HCT116 (cell line): ENCODE measurements at regions not wholly inside any gene's neighbourhood (a gene's known extent, or its start where the extent isn't known, plus 50 kb on each side); places are given as distances from the start of the nearest gene placed in this dataset.

Source experiments
- ATAC-seq: fragments of 200-7000 bp; cut with Tn5 transposase; 2 replicates; pipeline ENCODE4 v1.9.1; 2020; ENCODE audit warnings: mild to moderate bottlenecking, moderate library complexity
- BruUV-seq: library from RNA; stranded (reverse); fragments of 400-500 nt; replicated peaks from 2 replicates; lab custom pipeline; 2021; lab: Mats Ljungman, UMichigan
- CTCF ChIA-PET: fragments of 300-600 bp; sonication (Branson Sonifier 250); formaldehyde crosslinking; loops from one replicate; lab custom pipeline; 2021; ENCODE audit warnings: antibody characterized with exemption; lab: Charles Lee
- POLR2A ChIA-PET: fragments of 300-600, 350-600 bp; sonication (Branson Sonifier 250); formaldehyde crosslinking; loops from one replicate; lab custom pipeline; 2021; ENCODE audit warnings: antibody characterized with exemption; lab: Charles Lee
- RAD21 ChIA-PET, 2 experiments: fragments of 300-600 bp; sonication (Branson Sonifier 250); formaldehyde crosslinking; loops; one replicate each; lab custom pipeline; 2023; ENCODE audit warnings: low total read pairs in 2 of 2; ENCODE audit not compliant: uncharacterized antibody in 2 of 2, unreplicated experiment in 2 of 2, low non-redundant PET in 1 of 2; lab: Charles Lee
- DNase-seq: peaks from one replicate; pipeline ENCODE4 v3.0.0-alpha.2; 2010; ENCODE audit warnings: low read depth, low spot score
- H2AFZ ChIP-seq: fragments of 200-600 bp; shearing (Covaris generic), sonication (generic); 2 replicates; pipeline ENCODE4 v1.6.1; 2017; ENCODE audit warnings: low read depth, mixed run types, mixed read lengths, antibody characterized with exemption, low read length; ENCODE audit not compliant: poor library complexity, severe bottlenecking
- H3K27ac ChIP-seq: 2 replicates; pipeline ENCODE4 v1.5.1; 2012; ENCODE audit warnings: low read depth, low read length
- H3K27me3 ChIP-seq: fragments of 200-600 bp; sonication (generic); 2 replicates; pipeline ENCODE4 v1.6.1; 2016; ENCODE audit warnings: mixed run types, low read length, mixed read lengths; ENCODE audit not compliant: insufficient read depth
- H3K36me3 ChIP-seq, 2 experiments: fragments of 200-500 bp in 1 of 2; fragments of 200-600 bp in 1 of 2; sonication (Bioruptor generic) in 1 of 2; sonication (generic) in 1 of 2; 2 replicates each; pipeline versions ENCODE4 v1.5.1 to v1.6.1; 2014 to 2016; ENCODE audit warnings: low read length in 2 of 2, inconsistent platforms in 1 of 2, mixed read lengths in 1 of 2, mixed run types in 1 of 2; ENCODE audit not compliant: insufficient read depth in 2 of 2, control insufficient read depth in 1 of 2
- H3K4me1 ChIP-seq, 2 experiments: fragments of 200-600 bp in 1 of 2; sonication (generic) in 1 of 2; 2 replicates each; pipeline versions ENCODE4 v1.5.1 to v1.6.1; 2012 to 2017; ENCODE audit warnings: low read length in 2 of 2, inconsistent platforms in 1 of 2, mild to moderate bottlenecking in 1 of 2, mixed read lengths in 1 of 2, mixed run types in 1 of 2, moderate library complexity in 1 of 2; ENCODE audit not compliant: insufficient read depth in 2 of 2, control insufficient read depth in 1 of 2
- H3K4me2 ChIP-seq: fragments of 200-600 bp; sonication (generic); 2 replicates; pipeline ENCODE4 v1.6.1; 2017; ENCODE audit warnings: mixed run types, low read length, mixed read lengths
- H3K4me3 ChIP-seq, 2 experiments: fragments of 200-600 bp in 1 of 2; sonication (generic) in 1 of 2; replicated peaks in 1 of 2; 2 replicates each; pipeline ENCODE4 v1.5.1; 2011 to 2016; ENCODE audit warnings: low read length in 2 of 2, control low read depth in 1 of 2, low read depth in 1 of 2, mild to moderate bottlenecking in 1 of 2, mixed read lengths in 1 of 2, mixed run types in 1 of 2
- H3K79me2 ChIP-seq: fragments of 200-600 bp; sonication (generic); 2 replicates; pipeline ENCODE4 v1.6.1; 2017; ENCODE audit warnings: mild to moderate bottlenecking, mixed run types, low read length, moderate library complexity, mixed read lengths; ENCODE audit not compliant: insufficient read depth
- H3K9ac ChIP-seq: fragments of 200-600 bp; sonication (generic); 2 replicates; pipeline ENCODE4 v1.6.1; 2016; ENCODE audit warnings: low read length, mixed read lengths
- H3K9me2 ChIP-seq: fragments of 200-600 bp; sonication (generic), shearing (Covaris generic); 2 replicates; pipeline ENCODE4 v1.6.1; 2017; ENCODE audit warnings: mixed run types, mild to moderate bottlenecking, moderate library complexity; ENCODE audit not compliant: insufficient read depth
- H3K9me3 ChIP-seq, 2 experiments: fragments of 200-500 bp in 1 of 2; fragments of 200-600 bp in 1 of 2; sonication (Bioruptor generic) in 1 of 2; sonication (generic) in 1 of 2; 2 replicates each; pipeline ENCODE4 v1.6.1; 2014 to 2017; ENCODE audit warnings: low read length in 2 of 2, mixed read lengths in 2 of 2, inconsistent platforms in 1 of 2, low read depth in 1 of 2, mild to moderate bottlenecking in 1 of 2, mixed run types in 1 of 2, moderate library complexity in 1 of 2; ENCODE audit not compliant: control insufficient read depth in 1 of 2, insufficient read depth in 1 of 2
- H4K20me1 ChIP-seq: fragments of 200-600 bp; sonication (generic), shearing (Covaris generic); 2 replicates; pipeline ENCODE4 v1.6.1; 2017; ENCODE audit warnings: mixed run types, mild to moderate bottlenecking, moderate library complexity; ENCODE audit not compliant: insufficient read depth
- CBX3 ChIP-seq: IDR thresholded peaks from 2 replicates; pipeline ENCODE4 v1.6.1; 2012; ENCODE audit warnings: low read depth
- CEBPB ChIP-seq: IDR thresholded peaks from 2 replicates; pipeline ENCODE4 v1.6.1; 2012; ENCODE audit warnings: low read depth
- EZH2 ChIP-seq: fragments of 200-600 bp; sonication (generic); IDR thresholded peaks from 2 replicates; pipeline ENCODE4 v1.6.1; 2017; ENCODE audit warnings: antibody characterized with exemption, mixed run types
- FOSL1 ChIP-seq: IDR thresholded peaks from 2 replicates; pipeline ENCODE4 v1.6.1; 2012; ENCODE audit warnings: low read depth
- JUND ChIP-seq: IDR thresholded peaks from 2 replicates; pipeline ENCODE4 v1.6.1; 2012
- MAX ChIP-seq: IDR thresholded peaks from 2 replicates; pipeline ENCODE4 v1.6.1; 2012
- POLR2A ChIP-seq: IDR thresholded peaks from 2 replicates; pipeline ENCODE4 v1.7.0; 2011; ENCODE audit warnings: borderline replicate concordance; ENCODE audit not compliant: insufficient read depth, insufficient read length; ENCODE audit errors: extremely low read depth
- REST ChIP-seq: IDR thresholded peaks from 2 replicates; pipeline ENCODE4 v1.6.1; 2012; ENCODE audit warnings: low read depth
- SIN3A ChIP-seq: IDR thresholded peaks from 2 replicates; pipeline ENCODE4 v1.6.1; 2012; ENCODE audit warnings: low read depth
- SP1 ChIP-seq: IDR thresholded peaks from 2 replicates; pipeline ENCODE4 v1.6.1; 2012; ENCODE audit warnings: low read depth
- intact Hi-C: fragments of 100-400 bp; cut with micrococcal nuclease; formaldehyde crosslinking; loops from 2 replicates; pipeline ENCODE4 v1.10.0; 2022

- Histone ChIP-seq H3K9me2 (no peaks in the 10 kb centered on the region; the same call in 1 of the 2 replicates), H3K27ac (no peak overlapping the region), H3K9ac (peak overlapping the region; percentile 17), H3K36me3 (no peaks in the 10 kb centered on the region), H3K4me1 (peaks cover 25 to 34% of the 10 kb centered on the region in 2 experiments), H3K27me3 (no peaks in the 10 kb centered on the region), H4K20me1 (no peaks in the 10 kb centered on the region), H3K4me2 (peak overlapping the region; percentile 77), H3K79me2 (peaks cover 11% of the 10 kb centered on the region), H2AFZ (no peak overlapping the region), H3K9me3 (no peaks in the 10 kb centered on the region), H3K4me3 (peak overlapping the region; percentile 1 to 48; a peak in 2 of 4 replicates)
- ChIA-PET CTCF (interaction anchor here (1.1 kb wide), 1 partner anchor 45 kb away, joined by 3 read pairs; no protein-coding TSS in a partner anchor), RAD21 (no interaction called here), POLR2A (no interaction called here)
- no TSS peak for BruUV-seq
- DNase-seq (peak; percentile 37), ATAC-seq (peak; percentile 82)
- intact Hi-C loops: no loop called here
- 0 out of 2 replicates have a peak, but pooled peaks have one; percentile 6 for TF ChIP-seq MAX
- peak; percentile 28; the same call in 1 of the 2 replicates for TF ChIP-seq CEBPB
- TF ChIP-seq FOSL1: peak; percentile 55; the same call in 1 of the 2 replicates
- peak; percentile 11; the same call in 1 of the 2 replicates for TF ChIP-seq REST
- TF ChIP-seq JUND: 0 out of 2 replicates have a peak, but pooled peaks have one; percentile 30
- no peak; the same call in 1 of the 2 replicates for TF ChIP-seq CBX3
- TF ChIP-seq SP1: peak; percentile 44; the same call in 1 of the 2 replicates
- TF ChIP-seq EZH2: no peak
- TF ChIP-seq SIN3A: 0 out of 2 replicates have a peak, but pooled peaks have one; percentile 20
- no peak for TF ChIP-seq POLR2A
Observed at GRCh38 chr17:63039899-63040602, 74.0 kb downstream of the TANC2 start.
